AG04449 (cell line): ENCODE measurements at regions not wholly inside any gene's neighbourhood (a gene's known extent, or its start where the extent isn't known, plus 50 kb on each side); places are given as distances from the start of the nearest gene placed in this dataset.
"Not testable (repeated sequence)": the region's sequence is repeated elsewhere in the genome, so short reads cannot be mapped to it uniquely, and the experiment has no call there.

ENCODE experiments used
- CTCF ChIA-PET: fragments of 350-600 bp; formaldehyde crosslinking; extraction: SDS; loops from one replicate; lab custom pipeline; 2021; ENCODE audit warnings: antibody characterized with exemption; lab: Yijun Ruan, JAX
- POLR2A ChIA-PET: fragments of 400-600, 350-600 bp; formaldehyde crosslinking; extraction: SDS; loops from one replicate; lab custom pipeline; 2020; ENCODE audit warnings: antibody characterized with exemption, inconsistent platforms; lab: Yijun Ruan, JAX
- DNase-seq: peaks from one replicate; pipeline ENCODE4 v3.0.0-alpha.2; 2010; ENCODE audit warnings: low read depth, low spot score
- H3K4me3 ChIP-seq: 2 replicates; pipeline ENCODE4 v1.5.1; 2011; ENCODE audit warnings: low read depth, mild to moderate bottlenecking, control low read depth, low read length

DNA sequence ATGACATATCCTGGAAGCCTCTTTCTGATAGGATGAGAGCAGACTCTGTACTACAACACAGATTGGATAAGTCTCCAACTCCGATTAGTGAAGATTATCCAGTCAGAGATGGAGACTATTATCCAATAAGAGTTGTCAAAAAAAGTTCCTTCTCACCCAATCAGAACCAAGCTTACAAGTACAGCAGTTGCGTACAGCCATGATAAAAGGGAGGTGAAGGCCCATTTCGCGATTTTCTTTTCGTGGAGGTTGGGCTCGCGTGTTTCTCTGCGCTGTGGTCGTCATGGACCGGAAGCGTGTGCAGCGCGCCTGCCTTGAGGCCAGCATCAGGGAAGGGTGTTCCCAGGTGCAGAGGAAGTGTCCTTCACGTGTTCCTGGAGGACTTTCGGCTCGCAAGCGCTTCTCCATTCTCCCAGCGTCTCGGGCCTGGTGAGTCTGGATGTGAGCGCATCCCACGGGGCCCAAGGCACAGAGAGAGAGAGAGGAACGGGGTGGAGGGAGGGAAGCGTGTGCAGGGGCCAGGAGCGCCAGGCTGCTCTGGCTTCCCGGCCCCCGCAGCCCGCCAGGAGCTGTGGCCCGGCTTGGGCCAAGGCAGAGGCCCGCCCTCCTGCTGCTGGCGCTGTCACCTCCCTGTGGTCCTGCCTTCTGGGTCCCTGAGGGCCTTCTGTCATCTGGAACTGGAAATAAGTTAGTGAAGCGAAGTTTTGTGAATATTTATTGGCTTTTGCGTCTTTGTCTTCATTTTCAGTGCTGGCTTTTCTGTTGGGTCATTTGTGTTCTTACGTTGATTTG lies 53.9 kb downstream of the CDRT15L2 start:
- CTCF ChIA-PET, POLR2A ChIA-PET, DNase-seq, H3K4me3 ChIP-seq: not testable (repeated sequence)

DNA sequence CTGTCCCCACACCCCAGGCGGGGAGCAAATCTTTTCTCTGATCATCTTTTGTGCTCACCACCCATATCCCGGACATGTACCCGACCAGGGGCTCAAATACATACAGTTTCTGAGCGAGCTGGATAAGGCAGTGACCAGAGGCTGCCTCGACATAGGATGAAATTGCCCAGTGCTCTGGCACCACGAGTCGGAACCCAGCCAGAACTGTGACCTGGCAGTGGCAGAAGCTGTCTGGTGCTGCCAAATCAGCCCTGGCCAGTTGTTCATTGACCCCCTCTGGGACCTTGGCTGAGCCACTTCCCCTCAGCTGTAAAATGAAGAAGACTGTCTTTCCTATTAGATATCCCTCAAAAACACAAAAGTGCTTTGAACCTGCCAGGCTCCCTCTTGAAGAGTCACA lies 60.6 kb downstream of the CDRT15L2 start:
- DNase-seq, CTCF ChIA-PET, POLR2A ChIA-PET, H3K4me3 ChIP-seq: not testable (repeated sequence)

DNA sequence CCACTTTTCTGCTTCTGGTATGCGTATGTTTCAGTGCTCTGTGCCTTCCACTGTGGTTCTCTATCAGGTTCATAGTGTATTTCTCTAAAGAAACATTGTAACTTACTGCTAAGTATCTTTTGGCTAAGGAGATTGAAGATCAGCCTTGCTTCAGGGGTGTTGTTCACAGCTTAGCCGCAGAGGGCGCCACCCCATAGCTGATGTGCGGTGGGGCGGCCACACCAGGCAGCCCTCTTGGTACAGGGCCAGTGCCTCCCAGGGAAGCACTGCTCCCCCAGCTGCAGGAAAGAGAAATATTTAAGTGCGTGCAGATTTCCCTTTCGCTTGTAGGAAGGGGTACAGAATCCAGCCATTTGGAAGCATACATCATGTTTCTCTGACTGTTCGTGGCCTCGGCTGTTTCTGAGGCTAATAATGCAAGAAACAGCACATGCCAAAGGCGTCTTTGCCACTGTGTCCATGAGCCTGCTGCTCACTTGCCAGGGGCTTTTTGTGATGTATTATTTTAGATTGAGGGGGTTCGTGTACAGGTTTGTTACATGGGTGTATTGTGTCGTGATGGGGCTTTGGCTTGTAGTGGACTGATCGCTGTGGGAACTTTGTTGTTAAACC lies 67.2 kb downstream of the CDRT15L2 start:
- POLR2A ChIA-PET, CTCF ChIA-PET, H3K4me3 ChIP-seq, DNase-seq: not testable (repeated sequence)

DNA sequence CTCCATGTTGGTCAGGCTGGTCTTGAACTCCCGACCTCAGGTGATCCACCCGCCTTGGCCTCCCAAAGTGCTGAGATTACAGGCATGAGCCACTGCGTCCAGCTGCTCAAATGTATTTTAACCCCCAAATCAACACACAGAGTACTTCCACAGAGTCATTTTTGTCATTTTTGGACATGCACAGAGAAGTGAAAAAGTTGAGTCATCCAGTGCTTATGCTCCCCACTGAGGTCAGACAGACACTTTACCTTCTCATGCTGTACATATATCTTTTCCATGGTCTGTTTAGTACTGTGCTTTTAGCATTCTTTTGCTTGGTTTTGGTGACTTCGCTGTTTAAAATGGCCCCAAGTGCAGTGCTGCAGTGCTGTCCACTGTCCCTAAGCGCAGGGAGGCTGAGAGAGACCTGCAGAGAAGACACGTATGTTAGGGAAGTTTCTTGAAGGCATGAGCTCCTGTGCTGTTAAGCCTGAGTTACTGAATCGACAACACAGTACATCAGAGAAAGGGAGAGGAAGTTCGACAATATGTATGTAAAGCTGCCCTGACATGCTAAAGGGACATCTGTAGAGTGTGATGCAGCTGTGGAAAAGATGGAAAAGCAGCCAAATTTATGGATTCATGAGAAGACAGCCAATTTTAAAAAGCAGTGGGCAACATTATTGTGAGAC lies 69.7 kb downstream of the CDRT15L2 start:
- DNase-seq, H3K4me3 ChIP-seq, POLR2A ChIA-PET, CTCF ChIA-PET: not testable (repeated sequence)

DNA sequence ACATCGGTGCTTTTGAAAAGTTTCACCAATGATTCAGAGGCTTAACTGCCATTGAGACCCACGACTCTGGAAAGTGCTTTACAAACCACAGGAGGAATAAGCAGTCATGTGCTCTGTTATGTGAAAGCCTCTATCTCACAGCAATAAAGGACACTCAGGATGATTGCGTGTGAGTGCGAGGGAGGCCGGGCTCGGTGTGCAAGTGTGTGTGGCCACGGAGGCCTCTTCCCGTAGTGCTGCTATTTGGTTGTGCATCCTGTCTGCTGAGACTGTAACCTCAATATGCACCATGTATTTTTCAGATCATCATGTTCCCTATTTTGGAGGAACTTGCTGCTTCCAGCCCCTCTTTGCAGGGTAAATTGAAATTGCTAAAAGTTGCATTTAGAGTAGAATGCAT lies 71.5 kb downstream of the CDRT15L2 start:
- CTCF ChIA-PET, POLR2A ChIA-PET, DNase-seq, H3K4me3 ChIP-seq: not testable (repeated sequence)

DNA sequence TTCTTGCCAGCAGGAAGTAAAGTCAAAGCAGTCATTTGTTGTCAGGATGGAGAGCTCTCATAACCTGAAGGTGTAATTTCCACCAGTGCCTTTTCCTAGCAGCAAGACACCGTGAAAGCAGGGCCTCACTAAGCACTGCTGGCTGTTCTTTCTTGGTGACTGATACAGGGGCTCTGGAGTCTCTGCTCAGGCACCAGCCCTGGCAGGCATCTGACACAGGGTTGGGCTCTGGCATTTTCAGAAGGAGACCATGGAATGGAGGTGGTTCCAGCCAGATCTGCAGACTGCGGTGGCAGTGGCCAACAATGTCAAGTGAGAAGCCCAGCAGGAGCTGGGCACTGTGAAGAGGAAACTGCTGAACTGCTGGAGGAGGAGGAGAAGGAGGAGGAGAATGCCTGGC lies 72.2 kb downstream of the CDRT15L2 start:
- H3K4me3 ChIP-seq, CTCF ChIA-PET, DNase-seq, POLR2A ChIA-PET: not testable (repeated sequence)

DNA sequence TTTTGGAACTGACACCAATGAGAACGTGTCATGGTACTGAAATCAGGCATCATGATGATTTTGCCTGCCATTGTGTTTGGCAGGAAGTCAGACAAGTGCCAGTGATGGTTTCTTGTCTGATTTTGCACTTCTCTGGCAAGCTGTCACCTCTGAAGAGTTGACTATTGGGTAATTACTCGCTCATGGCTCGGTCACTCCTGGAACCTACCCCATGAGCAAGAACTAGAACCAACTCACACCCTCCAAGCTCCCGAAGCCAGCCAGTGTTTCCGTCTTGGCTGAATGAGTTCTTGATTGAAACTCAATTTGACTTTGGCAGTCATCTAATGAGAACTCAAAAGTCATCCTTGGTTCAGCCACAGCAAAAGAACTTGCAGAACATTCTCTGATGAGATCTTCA lies 73.9 kb downstream of the CDRT15L2 start:
- POLR2A ChIA-PET, H3K4me3 ChIP-seq: not testable (repeated sequence)

DNA sequence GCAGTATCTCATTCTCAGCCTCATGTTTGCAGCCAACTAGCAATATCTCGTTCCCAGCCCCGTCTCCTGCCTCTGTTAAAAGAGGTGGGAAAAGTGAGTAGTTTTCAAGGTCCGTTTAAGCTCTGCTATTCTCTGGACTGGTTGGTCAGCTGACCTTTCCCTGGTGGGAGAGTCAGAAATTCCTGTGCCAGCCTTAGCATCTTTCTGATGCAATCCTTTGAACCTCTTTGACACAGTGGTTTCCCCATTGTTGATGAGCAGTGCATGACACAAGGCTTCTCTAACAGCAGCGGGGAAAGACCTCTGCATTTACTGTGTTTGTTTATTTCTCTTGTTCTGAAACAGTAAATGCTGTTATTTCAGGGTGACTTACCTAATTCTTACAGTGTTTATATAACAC lies 74.6 kb downstream of the CDRT15L2 start:
- POLR2A ChIA-PET, DNase-seq, CTCF ChIA-PET, H3K4me3 ChIP-seq: not testable (repeated sequence)

More for the DNA sequence above, 73.9 kb downstream of the CDRT15L2 start:
- CTCF ChIA-PET, DNase-seq: not testable (repeated sequence)

DNA sequence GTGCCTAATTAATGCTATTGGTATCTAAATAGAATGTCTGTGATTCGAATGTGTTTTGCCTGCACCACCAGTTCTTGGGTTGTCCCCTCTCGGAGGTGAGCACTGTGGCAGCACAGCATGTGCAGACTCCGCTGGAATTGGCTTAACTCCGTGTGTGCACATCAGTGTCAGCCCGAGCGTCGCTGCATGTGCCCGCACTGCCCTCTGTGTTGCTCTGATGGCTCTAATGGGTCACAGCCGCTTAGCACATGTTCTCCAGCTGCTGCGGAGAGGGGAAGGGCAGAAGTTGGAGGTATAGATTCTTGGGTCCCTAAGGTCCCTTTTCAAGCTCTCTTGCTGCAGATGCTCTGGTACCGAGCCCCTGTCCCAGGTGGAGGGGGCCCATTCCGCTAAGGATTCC lies 75.1 kb downstream of the CDRT15L2 start:
- POLR2A ChIA-PET, CTCF ChIA-PET, DNase-seq, H3K4me3 ChIP-seq: not testable (repeated sequence)

DNA sequence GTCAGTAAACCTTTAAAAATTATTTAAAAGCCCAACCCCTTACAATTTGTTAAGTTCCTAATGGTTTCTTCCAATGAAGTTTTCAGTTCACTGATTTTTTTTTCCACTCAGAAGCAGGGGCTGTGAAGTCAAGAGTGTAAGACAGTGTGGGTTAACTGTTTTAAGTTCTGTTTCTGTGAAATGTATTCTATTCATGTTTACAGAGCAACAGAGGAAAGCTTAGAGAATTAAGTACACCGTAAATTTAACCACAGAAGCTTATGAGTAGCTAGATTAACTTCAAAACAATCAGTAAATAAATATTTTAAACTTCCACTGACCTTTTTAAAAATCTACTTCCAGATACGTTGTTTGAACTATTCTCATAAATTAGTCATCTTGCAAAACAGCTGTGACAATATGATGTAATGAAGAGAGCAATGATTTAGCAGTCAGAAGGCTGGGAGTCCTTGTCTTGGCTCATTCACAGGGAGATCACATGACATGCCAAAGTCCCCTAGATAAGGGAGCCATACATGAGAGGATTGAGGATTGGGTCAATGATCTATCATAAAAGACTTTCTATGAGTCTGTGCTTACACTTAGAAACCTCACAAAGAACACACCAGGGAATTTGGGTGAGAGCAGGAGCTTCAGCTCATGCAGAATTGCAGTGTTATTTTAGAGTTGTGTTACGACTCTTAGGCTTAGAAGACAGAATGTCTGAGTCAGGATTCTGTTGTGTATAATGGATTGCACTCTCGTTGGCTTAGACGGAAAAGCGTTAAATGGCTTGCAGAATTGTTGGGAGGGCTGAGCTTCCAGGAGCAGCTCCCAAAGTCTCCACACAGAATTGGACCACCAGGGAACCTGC lies 85.8 kb downstream of the CDRT15L2 start:
- H3K4me3 ChIP-seq, DNase-seq, POLR2A ChIA-PET, CTCF ChIA-PET: not testable (repeated sequence)

DNA sequence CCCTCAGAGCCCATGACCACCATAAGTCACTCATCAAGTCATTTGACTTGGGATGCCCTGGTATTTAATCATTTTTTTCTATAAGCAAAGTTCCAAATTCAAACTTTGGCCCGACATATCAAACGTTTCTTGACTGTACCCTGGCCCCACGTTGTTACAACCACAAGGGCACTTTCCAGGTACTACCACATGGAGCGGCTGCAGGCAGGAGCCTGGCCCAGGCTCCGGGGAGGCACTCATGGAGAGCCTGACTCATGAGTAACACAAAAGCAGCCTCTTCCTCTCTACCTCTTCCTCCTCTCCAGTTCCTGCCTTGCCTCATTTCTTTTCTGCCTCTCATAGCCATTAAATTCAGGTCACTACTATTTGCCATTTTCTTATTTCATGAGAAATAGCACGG lies 87.2 kb downstream of the CDRT15L2 start:
- DNase-seq, CTCF ChIA-PET, POLR2A ChIA-PET, H3K4me3 ChIP-seq: not testable (repeated sequence)

DNA sequence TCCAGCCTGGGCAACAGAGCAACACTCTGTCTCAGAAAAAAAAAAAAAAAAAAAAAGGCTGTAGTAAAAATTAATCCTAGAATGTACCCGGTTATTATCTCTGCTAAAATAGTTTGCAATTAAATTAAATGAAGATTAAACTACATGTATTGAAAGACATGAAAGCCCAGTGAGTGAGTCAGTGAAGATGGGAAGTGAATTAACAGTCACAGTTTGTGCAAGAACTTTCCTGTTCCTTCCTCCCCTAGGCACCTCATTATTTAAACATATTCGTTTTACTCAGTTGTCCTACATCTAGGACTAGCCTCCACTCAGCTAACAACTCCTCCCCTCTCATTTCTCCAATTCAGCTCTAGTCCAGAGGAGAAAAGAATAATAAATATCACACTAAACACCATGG lies 88.2 kb downstream of the CDRT15L2 start:
- H3K4me3 ChIP-seq, POLR2A ChIA-PET, DNase-seq, CTCF ChIA-PET: not testable (repeated sequence)

DNA sequence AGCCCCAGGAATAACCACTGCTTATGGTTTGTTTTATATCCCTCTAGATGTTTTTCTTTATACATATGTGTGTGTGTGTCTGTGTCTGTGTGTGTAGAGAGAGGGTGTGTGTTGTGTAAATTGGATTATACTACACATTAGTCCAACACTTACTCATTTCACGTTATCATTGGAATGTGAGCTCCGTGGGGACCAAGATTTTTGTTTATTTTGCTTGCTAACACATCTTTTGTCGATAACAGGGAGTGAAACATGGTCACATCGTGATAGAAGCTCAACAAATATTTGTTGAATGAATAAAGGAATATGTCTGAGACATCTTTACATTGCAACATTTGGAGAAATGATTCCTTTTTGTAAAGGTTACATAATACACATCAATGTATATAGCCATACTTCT lies 88.8 kb downstream of the CDRT15L2 start:
- H3K4me3 ChIP-seq, DNase-seq, CTCF ChIA-PET, POLR2A ChIA-PET: not testable (repeated sequence)

DNA sequence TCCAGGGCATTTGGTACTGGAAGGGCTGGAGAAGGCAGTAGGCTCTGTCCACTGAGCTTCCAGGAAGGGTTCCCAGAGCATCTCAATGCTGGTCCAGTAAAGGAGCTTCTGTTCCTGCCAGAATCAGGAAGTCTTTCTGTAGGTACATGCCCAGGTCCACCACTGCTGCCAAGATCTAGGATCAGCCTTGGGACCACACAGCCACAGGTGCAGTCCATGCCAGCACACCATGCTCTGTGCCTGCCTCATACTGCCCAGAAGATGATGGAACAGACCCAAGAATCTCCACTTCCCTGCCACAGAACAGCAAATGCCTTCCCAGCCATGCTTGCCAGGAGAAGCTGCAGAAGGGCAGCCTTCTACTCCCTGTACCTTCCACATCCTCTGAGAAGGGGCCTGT lies 89.3 kb downstream of the CDRT15L2 start:
- H3K4me3 ChIP-seq, CTCF ChIA-PET, DNase-seq, POLR2A ChIA-PET: not testable (repeated sequence)

DNA sequence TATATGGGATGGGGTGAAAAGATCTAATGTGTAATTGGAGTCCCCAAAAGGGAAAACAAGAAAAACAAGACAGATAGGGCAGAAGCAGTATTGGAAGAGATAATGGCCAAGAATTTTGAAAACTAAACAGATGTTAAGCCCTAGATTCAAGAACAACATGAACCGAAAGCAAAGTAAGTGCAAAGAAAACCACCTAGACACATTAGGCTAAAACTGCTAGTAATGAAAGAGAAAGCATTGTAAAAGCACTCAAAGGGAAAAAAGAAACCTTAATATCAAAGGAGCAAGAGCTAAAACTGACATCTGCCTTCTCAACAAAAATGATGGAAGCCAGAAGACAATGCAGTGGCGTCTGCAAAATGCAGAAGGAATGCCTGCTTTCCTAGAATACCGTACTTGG lies 91.0 kb downstream of the CDRT15L2 start:
- DNase-seq, POLR2A ChIA-PET, H3K4me3 ChIP-seq, CTCF ChIA-PET: not testable (repeated sequence)

DNA sequence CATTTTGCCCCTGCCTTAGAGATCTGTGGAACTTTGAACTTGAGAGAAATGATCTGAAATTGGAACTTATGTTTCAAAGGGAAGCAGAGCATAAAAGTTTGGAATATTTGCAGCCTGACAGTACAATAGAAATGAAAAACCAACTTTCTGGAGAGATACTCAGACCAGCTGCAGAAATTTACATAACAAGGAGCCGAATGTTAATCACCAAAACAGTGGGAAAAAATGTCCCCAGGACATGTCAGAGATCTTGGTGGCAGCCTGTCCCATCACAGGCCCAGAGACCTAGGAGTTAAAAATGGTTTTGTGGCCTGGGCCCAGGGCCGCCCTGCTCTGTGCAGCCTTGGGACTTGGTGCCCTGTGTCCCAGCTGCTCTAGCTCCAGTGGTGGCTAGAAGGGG lies 94.8 kb downstream of the CDRT15L2 start:
- POLR2A ChIA-PET, H3K4me3 ChIP-seq, CTCF ChIA-PET, DNase-seq: not testable (repeated sequence)
